ENCODE measurements at regions not wholly inside any gene's neighbourhood (a gene's known extent, or its start where the extent isn't known, plus 50 kb on each side); places are given as distances from the start of the nearest gene placed in this dataset.

GRCh38 chr6:80402266-80402665 is 295.8 kb downstream of the BCKDHB start:
- TF ChIP-seq CTCF (IDR thresholded peaks at IDR 0.05; ENCODE audit: extremely low read depth, insufficient read depth, missing control alignments) = no peak
- in situ Hi-C loops (cut with MboI; ENCODE audit: low pct_unique_long_range_greater_than_20kb, low sequenced_read_pairs, unreplicated experiment) = no loop called here
- DNase-seq (ENCODE audit: low spot score) = no peak

All from GM13977 (cell line).